ENCODE measurements at regions not wholly inside any gene's neighbourhood (a gene's known extent, or its start where the extent isn't known, plus 50 kb on each side); places are given as distances from the start of the nearest gene placed in this dataset.

GRCh38 chr6:165807249-165807960 lies 144.4 kb upstream of the PDE10A start:
- H3K36me3 Mint-ChIP-seq, result no peaks in the 10 kb centered on the region
- no peak overlapping the region for H3K4me3 Mint-ChIP-seq
- ATAC-seq (no peak), DNase-seq (ENCODE audit: low spot score) (no peak)
- H3K27me3 Mint-ChIP-seq (ENCODE audit: low read depth), result peaks cover 66% of the 10 kb centered on the region
- peaks cover 7% of the 10 kb centered on the region for H3K4me1 Mint-ChIP-seq
- CTCF ChIA-PET, result no interaction called here
- H3K9me3 Mint-ChIP-seq, result peaks cover 11% of the 10 kb centered on the region
- TF ChIP-seq OVOL2 (CRISPR knock-in tag; IDR thresholded peaks at IDR 0.05; ENCODE audit: borderline replicate concordance), result no peak
- POLR2A ChIA-PET, result no interaction called here
- no peak overlapping the region for H3K27ac Mint-ChIP-seq

GRCh38 chr6:165806126-165806810 lies 143.2 kb upstream of the PDE10A start:
- CTCF ChIA-PET, result no interaction called here

GRCh38 chr6:165805636-165806035 lies 142.6 kb upstream of the PDE10A start:
- Mint-ChIP-seq H3K27ac (no peak overlapping the region), H3K36me3 (no peaks in the 10 kb centered on the region), H3K4me3 (peak overlapping the region; percentile 72), H3K9me3 (peaks cover 11% of the 10 kb centered on the region), H3K27me3 (ENCODE audit: low read depth) (peaks cover 69% of the 10 kb centered on the region), H3K4me1 (peaks cover 7% of the 10 kb centered on the region)
- no peak for ATAC-seq
- TF ChIP-seq NR3C1 (CRISPR knock-in tag; conservative IDR thresholded peaks at IDR 0.05; ENCODE audit: low read depth) (no peak), AFF4 (CRISPR knock-in tag; IDR thresholded peaks at IDR 0.05; ENCODE audit: borderline replicate concordance) (no peak), ZSCAN18 (CRISPR knock-in tag; IDR thresholded peaks at IDR 0.05) (no peak), FOXJ3 (CRISPR knock-in tag; IDR thresholded peaks at IDR 0.05; ENCODE audit: borderline replicate concordance) (no peak), NFYB (CRISPR knock-in tag; conservative IDR thresholded peaks at IDR 0.05; ENCODE audit: low read depth) (no peak), ZNF423 (CRISPR knock-in tag; IDR thresholded peaks at IDR 0.05) (no peak), FOXP1 (CRISPR knock-in tag; IDR thresholded peaks at IDR 0.05; ENCODE audit: borderline replicate concordance) (no peak), JAZF1 (CRISPR knock-in tag; IDR thresholded peaks at IDR 0.05) (no peak), ZNF263 (CRISPR knock-in tag; IDR thresholded peaks at IDR 0.05; ENCODE audit: low read depth) (no peak), NR1H2 (CRISPR knock-in tag; IDR thresholded peaks at IDR 0.05) (no peak), USF1 (CRISPR knock-in tag; IDR thresholded peaks at IDR 0.05) (no peak)
- DNase-seq (ENCODE audit: low spot score), result no peak
- ChIA-PET CTCF (no interaction called here), POLR2A (no interaction called here)

More at GRCh38 chr6:165806126-165806810, 143.2 kb upstream of the PDE10A start:
- H3K4me3 Mint-ChIP-seq, result no peak overlapping the region
- TF ChIP-seq CREM (CRISPR knock-in tag; IDR thresholded peaks at IDR 0.05), result no peak
- no peak for TF ChIP-seq GTF2I (CRISPR knock-in tag; conservative IDR thresholded peaks at IDR 0.05)
- TF ChIP-seq FOXK1 (CRISPR knock-in tag; IDR thresholded peaks at IDR 0.05), result no peak
- no peak for TF ChIP-seq ZNF317 (CRISPR knock-in tag; IDR thresholded peaks at IDR 0.05; ENCODE audit: borderline replicate concordance, low read depth)
- TF ChIP-seq ATF3 (CRISPR knock-in tag; conservative IDR thresholded peaks at IDR 0.05), result no peak
- no peak for TF ChIP-seq ZNF423 (CRISPR knock-in tag; IDR thresholded peaks at IDR 0.05)
- no peak for TF ChIP-seq NFE2L1 (CRISPR knock-in tag; IDR thresholded peaks at IDR 0.05)
- TF ChIP-seq ZNF219 (CRISPR knock-in tag; IDR thresholded peaks at IDR 0.05; ENCODE audit: borderline replicate concordance), result no peak
- TF ChIP-seq ZNF138 (CRISPR knock-in tag; conservative IDR thresholded peaks at IDR 0.05), result no peak
- no peak for TF ChIP-seq ATF6 (CRISPR knock-in tag; IDR thresholded peaks at IDR 0.05)
- H3K27me3 Mint-ChIP-seq (ENCODE audit: low read depth), result peaks cover 69% of the 10 kb centered on the region
- H3K9me3 Mint-ChIP-seq, result peaks cover 11% of the 10 kb centered on the region
- POLR2A ChIA-PET, result no interaction called here
- DNase-seq (ENCODE audit: low spot score) (no peak), ATAC-seq (no peak)
- H3K27ac Mint-ChIP-seq, result no peak overlapping the region
- peaks cover 7% of the 10 kb centered on the region for H3K4me1 Mint-ChIP-seq
- H3K36me3 Mint-ChIP-seq, result no peaks in the 10 kb centered on the region
